ENCODE measurements at regions not wholly inside any gene's neighbourhood (a gene's known extent, or its start where the extent isn't known, plus 50 kb on each side); places are given as distances from the start of the nearest gene placed in this dataset.

- TF ChIP-seq, protein P1, sequence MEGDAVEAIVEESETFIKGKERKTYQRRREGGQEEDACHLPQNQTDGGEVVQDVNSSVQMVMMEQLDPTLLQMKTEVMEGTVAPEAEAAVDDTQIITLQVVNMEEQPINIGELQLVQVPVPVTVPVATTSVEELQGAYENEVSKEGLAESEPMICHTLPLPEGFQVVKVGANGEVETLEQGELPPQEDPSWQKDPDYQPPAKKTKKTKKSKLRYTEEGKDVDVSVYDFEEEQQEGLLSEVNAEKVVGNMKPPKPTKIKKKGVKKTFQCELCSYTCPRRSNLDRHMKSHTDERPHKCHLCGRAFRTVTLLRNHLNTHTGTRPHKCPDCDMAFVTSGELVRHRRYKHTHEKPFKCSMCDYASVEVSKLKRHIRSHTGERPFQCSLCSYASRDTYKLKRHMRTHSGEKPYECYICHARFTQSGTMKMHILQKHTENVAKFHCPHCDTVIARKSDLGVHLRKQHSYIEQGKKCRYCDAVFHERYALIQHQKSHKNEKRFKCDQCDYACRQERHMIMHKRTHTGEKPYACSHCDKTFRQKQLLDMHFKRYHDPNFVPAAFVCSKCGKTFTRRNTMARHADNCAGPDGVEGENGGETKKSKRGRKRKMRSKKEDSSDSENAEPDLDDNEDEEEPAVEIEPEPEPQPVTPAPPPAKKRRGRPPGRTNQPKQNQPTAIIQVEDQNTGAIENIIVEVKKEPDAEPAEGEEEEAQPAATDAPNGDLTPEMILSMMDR (conservative IDR thresholded peaks at IDR 0.05; ENCODE audit: low read length): no peak
- no peak for TF ChIP-seq EZH2phosphoT487 (IDR thresholded peaks at IDR 0.05; ENCODE audit: borderline replicate concordance)
Observed at GRCh38 chr12:75717902-75718301, 206.5 kb upstream of the KRR1 start.

Data from Loucy (cell line).